ENCODE measurements at regions not wholly inside any gene's neighbourhood (a gene's known extent, or its start where the extent isn't known, plus 50 kb on each side); places are given as distances from the start of the nearest gene placed in this dataset.

DNA sequence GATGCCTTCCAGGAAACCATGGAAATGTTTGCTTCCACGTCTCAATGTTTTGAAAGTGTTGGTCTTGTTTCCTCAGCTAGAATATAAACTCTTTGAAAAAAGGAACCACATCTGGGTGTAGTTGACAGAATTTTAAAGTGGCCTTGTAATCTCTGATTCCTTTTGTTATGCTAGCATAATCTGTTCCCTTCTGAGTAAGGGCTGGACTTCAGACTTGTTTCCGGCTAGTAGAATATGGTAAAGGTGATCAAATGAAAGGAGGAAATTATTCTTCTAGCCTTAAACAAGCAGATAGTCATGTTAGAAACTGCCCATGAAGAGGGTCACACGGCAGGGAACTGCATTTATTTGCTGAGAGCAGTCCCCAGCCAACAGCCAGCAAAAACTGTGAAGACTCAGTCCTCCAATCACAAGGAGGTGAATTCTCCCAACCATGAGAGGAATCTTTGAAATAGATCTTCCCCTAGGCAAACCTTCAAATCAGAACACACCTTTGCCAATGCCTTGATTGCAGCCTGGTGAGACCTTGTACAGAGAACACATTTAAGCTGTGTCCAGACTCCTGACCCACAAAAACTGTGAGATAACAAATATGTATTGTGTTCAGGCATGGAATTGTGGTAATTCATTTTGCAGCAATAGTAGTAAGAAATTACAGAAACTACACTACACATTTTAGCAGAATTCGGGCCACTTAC, 316.9 kb upstream of the SP8 start:
- no peak for DNase-seq (ENCODE audit: extremely low read depth, insufficient read length)
- Histone ChIP-seq H3K4me3 (replicated peaks; ENCODE audit: low read depth, low read length) (no peak overlapping the region), H3K36me3 (ENCODE audit: control insufficient read depth, insufficient read depth, low read length) (no peaks in the 10 kb centered on the region), H3K27me3 (replicated peaks; ENCODE audit: control insufficient read depth, insufficient read depth, low read length) (no peaks in the 10 kb centered on the region; the same call in 1 of the 2 replicates)
- TF ChIP-seq, protein P1, sequence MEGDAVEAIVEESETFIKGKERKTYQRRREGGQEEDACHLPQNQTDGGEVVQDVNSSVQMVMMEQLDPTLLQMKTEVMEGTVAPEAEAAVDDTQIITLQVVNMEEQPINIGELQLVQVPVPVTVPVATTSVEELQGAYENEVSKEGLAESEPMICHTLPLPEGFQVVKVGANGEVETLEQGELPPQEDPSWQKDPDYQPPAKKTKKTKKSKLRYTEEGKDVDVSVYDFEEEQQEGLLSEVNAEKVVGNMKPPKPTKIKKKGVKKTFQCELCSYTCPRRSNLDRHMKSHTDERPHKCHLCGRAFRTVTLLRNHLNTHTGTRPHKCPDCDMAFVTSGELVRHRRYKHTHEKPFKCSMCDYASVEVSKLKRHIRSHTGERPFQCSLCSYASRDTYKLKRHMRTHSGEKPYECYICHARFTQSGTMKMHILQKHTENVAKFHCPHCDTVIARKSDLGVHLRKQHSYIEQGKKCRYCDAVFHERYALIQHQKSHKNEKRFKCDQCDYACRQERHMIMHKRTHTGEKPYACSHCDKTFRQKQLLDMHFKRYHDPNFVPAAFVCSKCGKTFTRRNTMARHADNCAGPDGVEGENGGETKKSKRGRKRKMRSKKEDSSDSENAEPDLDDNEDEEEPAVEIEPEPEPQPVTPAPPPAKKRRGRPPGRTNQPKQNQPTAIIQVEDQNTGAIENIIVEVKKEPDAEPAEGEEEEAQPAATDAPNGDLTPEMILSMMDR (IDR thresholded peaks at IDR 0.05; ENCODE audit: insufficient read depth, low read length, poor library complexity, severe bottlenecking), result no peak

DNA sequence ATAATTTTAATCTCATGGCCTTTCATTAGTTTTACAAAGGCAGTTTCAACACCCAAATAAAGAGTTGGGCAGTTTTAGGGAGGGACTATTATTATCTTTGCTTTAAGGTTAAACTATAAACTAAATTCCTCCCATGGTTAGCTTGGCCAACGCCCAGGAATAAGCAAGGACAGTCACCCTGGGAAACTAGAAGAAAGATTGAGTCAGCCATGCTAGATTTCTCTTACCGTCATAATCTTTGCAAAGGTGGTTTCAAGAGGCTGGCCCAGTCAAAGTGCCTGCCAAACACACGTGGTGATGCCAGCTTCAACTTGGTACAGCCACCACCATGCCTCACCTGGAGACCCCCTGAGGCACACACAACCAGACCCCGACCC, 317.4 kb upstream of the SP8 start:
- TF ChIP-seq, protein P1 (IDR thresholded peaks at IDR 0.05; ENCODE audit: insufficient read depth, low read length, poor library complexity, severe bottlenecking), result no peak
- Histone ChIP-seq H3K36me3 (ENCODE audit: control insufficient read depth, insufficient read depth, low read length) (no peaks in the 10 kb centered on the region), H3K27me3 (replicated peaks; ENCODE audit: control insufficient read depth, insufficient read depth, low read length) (no peaks in the 10 kb centered on the region; the same call in 1 of the 2 replicates), H3K4me3 (replicated peaks; ENCODE audit: low read depth, low read length) (no peak overlapping the region)
- no peak for DNase-seq (ENCODE audit: extremely low read depth, insufficient read length)

DNA sequence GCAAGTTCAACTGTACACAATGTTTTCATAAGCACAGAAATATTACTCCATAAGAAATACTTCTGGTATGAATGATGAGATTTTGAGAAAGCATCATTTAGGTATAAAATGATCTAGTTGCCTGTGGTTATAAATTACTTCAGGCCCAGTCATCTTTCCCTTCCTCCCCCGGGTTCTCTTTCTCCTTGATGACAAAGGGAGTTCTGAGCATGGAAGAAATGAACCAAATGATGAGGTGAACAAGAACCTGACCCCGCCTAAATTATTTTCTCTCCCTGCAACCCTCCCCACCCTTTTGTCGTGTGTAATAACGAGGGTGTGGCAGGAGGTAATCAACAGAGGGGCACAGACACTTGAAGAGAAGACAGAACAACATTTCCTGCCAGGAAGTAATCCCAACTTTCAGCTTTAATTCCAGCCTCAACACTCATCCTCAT, 319.6 kb upstream of the SP8 start:
- H3K27me3 ChIP-seq (replicated peaks; ENCODE audit: control insufficient read depth, insufficient read depth, low read length), result no peaks in the 10 kb centered on the region; the same call in 1 of the 2 replicates
- H3K4me3 ChIP-seq (replicated peaks; ENCODE audit: low read depth, low read length), result no peak overlapping the region
- no peak for DNase-seq (ENCODE audit: extremely low read depth, insufficient read length)
- TF ChIP-seq, protein P1 (IDR thresholded peaks at IDR 0.05; ENCODE audit: insufficient read depth, low read length, poor library complexity, severe bottlenecking), result no peak
- no peaks in the 10 kb centered on the region for H3K36me3 ChIP-seq (ENCODE audit: control insufficient read depth, insufficient read depth, low read length)

DNA sequence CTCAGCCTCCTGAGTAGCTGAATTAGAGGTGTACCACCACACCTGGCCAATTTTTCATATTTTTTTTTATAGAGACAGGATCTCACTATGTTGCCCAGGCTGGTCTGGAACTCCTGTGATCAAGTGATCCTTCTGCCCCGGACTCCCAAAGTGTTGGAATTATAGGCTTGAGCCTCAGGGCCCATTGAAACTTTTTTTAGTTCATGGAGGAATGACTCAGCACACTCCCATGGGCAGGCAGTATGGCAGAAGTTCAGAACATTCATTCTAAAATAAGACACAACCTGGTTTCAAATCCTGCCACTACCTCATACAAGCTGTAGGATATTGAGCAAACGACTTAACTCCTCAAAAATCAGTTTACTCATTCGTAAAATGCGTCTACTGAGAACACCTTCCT, 320.4 kb upstream of the SP8 start:
- DNase-seq (ENCODE audit: extremely low read depth, insufficient read length), result no peak
- no peaks in the 10 kb centered on the region; the same call in 1 of the 2 replicates for H3K27me3 ChIP-seq (replicated peaks; ENCODE audit: control insufficient read depth, insufficient read depth, low read length)
- H3K4me3 ChIP-seq (replicated peaks; ENCODE audit: low read depth, low read length), result no peak overlapping the region
- no peaks in the 10 kb centered on the region for H3K36me3 ChIP-seq (ENCODE audit: control insufficient read depth, insufficient read depth, low read length)
- TF ChIP-seq, protein P1 (IDR thresholded peaks at IDR 0.05; ENCODE audit: insufficient read depth, low read length, poor library complexity, severe bottlenecking), result no peak

DNA sequence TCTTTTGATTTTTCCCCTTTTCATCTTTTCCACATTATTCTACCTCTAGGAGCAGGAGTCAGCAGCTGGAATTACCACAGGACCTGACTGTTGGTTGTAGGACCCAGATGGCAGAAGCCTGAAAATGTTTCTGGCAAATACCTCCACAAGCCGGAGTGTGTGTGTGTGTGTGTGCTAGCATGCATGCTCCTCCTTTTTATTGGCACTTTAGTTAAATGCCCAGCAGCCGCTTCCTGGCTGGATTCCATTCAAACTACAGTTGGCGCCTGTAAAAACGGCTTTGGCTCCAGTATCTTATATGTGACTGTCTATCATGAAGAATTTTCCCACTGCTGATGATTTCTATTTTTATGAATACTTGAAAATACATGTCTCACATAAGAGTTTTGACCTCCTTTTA, 319.7 kb upstream of the SP4 start:
- no peak overlapping the region for H3K4me3 ChIP-seq (replicated peaks; ENCODE audit: low read depth, low read length)
- no peaks in the 10 kb centered on the region; the same call in 1 of the 2 replicates for H3K27me3 ChIP-seq (replicated peaks; ENCODE audit: control insufficient read depth, insufficient read depth, low read length)
- H3K36me3 ChIP-seq (ENCODE audit: control insufficient read depth, insufficient read depth, low read length), result no peaks in the 10 kb centered on the region
- TF ChIP-seq, protein P1 (IDR thresholded peaks at IDR 0.05; ENCODE audit: insufficient read depth, low read length, poor library complexity, severe bottlenecking), result no peak
- no peak for DNase-seq (ENCODE audit: extremely low read depth, insufficient read length)
